NT2/D1 (cell line): ENCODE measurements at regions not wholly inside any gene's neighbourhood (a gene's known extent, or its start where the extent isn't known, plus 50 kb on each side); places are given as distances from the start of the nearest gene placed in this dataset.

Source experiments
- DNase-seq: peaks from one replicate; pipeline ENCODE4 v3.0.0-alpha.2; 2011; ENCODE audit warnings: low read depth, low spot score
- H3K27me3 ChIP-seq: 2 replicates; pipeline ENCODE4 v1.6.0; 2011; ENCODE audit warnings: mild to moderate bottlenecking; ENCODE audit not compliant: insufficient read length, insufficient read depth
- H3K36me3 ChIP-seq: 2 replicates; pipeline ENCODE4 v1.6.1; 2011; ENCODE audit warnings: mild to moderate bottlenecking, low read length, mixed read lengths; ENCODE audit not compliant: insufficient read depth, insufficient read length
- H3K4me1 ChIP-seq: 2 replicates; pipeline ENCODE4 v1.5.1; 2011; ENCODE audit not compliant: insufficient read depth, insufficient read length
- H3K4me3 ChIP-seq: 2 replicates; pipeline ENCODE4 v1.5.1; 2011; ENCODE audit warnings: low read depth; ENCODE audit not compliant: insufficient read length
- H3K9ac ChIP-seq: 2 replicates; pipeline ENCODE4 v1.6.0; 2011; ENCODE audit warnings: low read depth; ENCODE audit not compliant: insufficient read length
- H3K9me3 ChIP-seq: 2 replicates; pipeline ENCODE4 v1.5.1; 2011; ENCODE audit warnings: mild to moderate bottlenecking, low read length; ENCODE audit not compliant: insufficient read depth
- SUZ12 ChIP-seq: IDR thresholded peaks from 2 replicates; pipeline ENCODE4 v1.6.1; 2011; ENCODE audit not compliant: insufficient read length, insufficient read depth; ENCODE audit errors: extremely low read depth
- YY1 ChIP-seq: IDR thresholded peaks from 2 replicates; pipeline ENCODE4 v1.6.1; 2011; ENCODE audit not compliant: insufficient read length, insufficient read depth
- ZNF274 ChIP-seq: IDR thresholded peaks from 2 replicates; pipeline ENCODE4 v1.6.1; 2011; ENCODE audit warnings: mild to moderate bottlenecking, low read depth, low read length

GRCh38 chr10:131453721-131454634, 142.5 kb upstream of the TCERG1L start:
- Histone ChIP-seq H3K4me1 (peaks cover 6% of the 10 kb centered on the region), H3K4me3 (no peak overlapping the region), H3K9me3 (no peaks in the 10 kb centered on the region), H3K9ac (no peak overlapping the region), H3K36me3 (no peaks in the 10 kb centered on the region), H3K27me3 (no peaks in the 10 kb centered on the region)
- peak; percentile 56 for DNase-seq
- TF ChIP-seq YY1 = no peak
- no peak for TF ChIP-seq ZNF274
- no peak for TF ChIP-seq SUZ12

GRCh38 chr10:131456411-131456810, 144.9 kb upstream of the TCERG1L start:
- Histone ChIP-seq H3K4me1 (peaks cover 6% of the 10 kb centered on the region), H3K36me3 (no peaks in the 10 kb centered on the region), H3K9ac (no peak overlapping the region), H3K9me3 (no peaks in the 10 kb centered on the region), H3K27me3 (no peaks in the 10 kb centered on the region), H3K4me3 (no peak overlapping the region)
- no peak for DNase-seq
- TF ChIP-seq SUZ12 (no peak), YY1 (no peak), ZNF274 (no peak)

GRCh38 chr10:131461093-131461492, 149.6 kb upstream of the TCERG1L start:
- Histone ChIP-seq H3K36me3 (no peaks in the 10 kb centered on the region), H3K4me3 (no peak overlapping the region), H3K4me1 (no peaks in the 10 kb centered on the region), H3K9me3 (no peaks in the 10 kb centered on the region), H3K9ac (no peak overlapping the region), H3K27me3 (no peaks in the 10 kb centered on the region)
- DNase-seq = no peak
- no peak for TF ChIP-seq ZNF274
- TF ChIP-seq SUZ12 = no peak
- no peak for TF ChIP-seq YY1

- no peaks in the 10 kb centered on the region for H3K36me3 ChIP-seq
- H3K4me3 ChIP-seq = no peak overlapping the region
- DNase-seq = no peak
- no peak for TF ChIP-seq YY1
- TF ChIP-seq ZNF274 = no peak
- no peak for TF ChIP-seq SUZ12
- H3K27me3 ChIP-seq = no peaks in the 10 kb centered on the region
- no peak overlapping the region for H3K9ac ChIP-seq
- no peaks in the 10 kb centered on the region for H3K4me1 ChIP-seq
- H3K9me3 ChIP-seq = no peaks in the 10 kb centered on the region
Observed at GRCh38 chr10:131464789-131465188, 153.3 kb upstream of the TCERG1L start.

GRCh38 chr10:131469551-131469950, 158.0 kb upstream of the TCERG1L start:
- Histone ChIP-seq H3K4me3 (no peak overlapping the region), H3K36me3 (no peaks in the 10 kb centered on the region), H3K27me3 (no peaks in the 10 kb centered on the region), H3K4me1 (no peaks in the 10 kb centered on the region), H3K9ac (no peak overlapping the region), H3K9me3 (no peaks in the 10 kb centered on the region)
- DNase-seq = no peak
- TF ChIP-seq ZNF274 (no peak), YY1 (no peak), SUZ12 (no peak)

- no peaks in the 10 kb centered on the region for H3K36me3 ChIP-seq
- no peaks in the 10 kb centered on the region for H3K4me1 ChIP-seq
- H3K4me3 ChIP-seq = no peak overlapping the region
- no peaks in the 10 kb centered on the region for H3K9me3 ChIP-seq
- no peaks in the 10 kb centered on the region for H3K27me3 ChIP-seq
- TF ChIP-seq YY1 (no peak), SUZ12 (no peak), ZNF274 (no peak)
- no peak overlapping the region for H3K9ac ChIP-seq
- DNase-seq = no peak
Observed at GRCh38 chr10:131473645-131474044, 162.1 kb upstream of the TCERG1L start.

GRCh38 chr10:131474416-131474815, 162.9 kb upstream of the TCERG1L start:
- Histone ChIP-seq H3K36me3 (no peaks in the 10 kb centered on the region), H3K27me3 (no peaks in the 10 kb centered on the region), H3K4me1 (no peaks in the 10 kb centered on the region), H3K9ac (no peak overlapping the region), H3K4me3 (no peak overlapping the region), H3K9me3 (no peaks in the 10 kb centered on the region)
- DNase-seq = no peak
- TF ChIP-seq SUZ12 (no peak), ZNF274 (no peak), YY1 (no peak)
